ENCODE measurements at regions not wholly inside any gene's neighbourhood (a gene's known extent, or its start where the extent isn't known, plus 50 kb on each side); places are given as distances from the start of the nearest gene placed in this dataset.

DNA sequence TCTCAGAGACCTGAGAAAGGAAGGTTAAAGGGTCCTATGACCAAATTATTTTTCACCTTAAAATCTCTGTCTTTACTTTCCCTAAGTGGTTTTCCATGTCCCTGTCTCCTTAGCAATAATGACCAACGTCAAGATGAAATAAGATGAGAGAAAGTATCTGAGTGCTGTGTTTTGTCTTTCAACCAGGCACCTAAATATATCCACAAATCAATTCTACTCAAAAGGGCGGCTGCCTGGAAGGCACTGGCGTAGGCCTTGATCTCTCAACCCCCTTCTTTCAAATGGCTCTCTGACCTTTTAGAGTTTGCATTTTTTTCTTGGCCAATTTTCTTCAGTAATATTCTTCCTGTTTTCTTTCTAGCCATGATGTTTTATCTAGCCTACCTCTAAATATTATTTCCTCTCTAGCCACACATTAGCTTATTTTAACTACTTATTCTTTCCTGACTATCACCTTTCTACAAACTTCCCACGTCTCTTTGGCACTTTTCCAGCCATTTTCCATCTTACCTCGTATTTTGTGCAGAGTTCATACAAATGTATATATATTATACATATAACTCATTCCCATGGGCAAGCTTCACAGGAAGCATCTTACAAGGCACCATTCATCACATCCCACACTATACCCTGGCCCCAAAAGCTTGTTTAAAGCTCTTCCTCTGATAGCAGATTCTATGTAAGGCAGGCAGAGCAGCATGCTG lies 204.5 kb downstream of the SNX18 start:
- TF ChIP-seq EP300 (IDR thresholded peaks at IDR 0.05): no peak
- TF ChIP-seq, protein P1, sequence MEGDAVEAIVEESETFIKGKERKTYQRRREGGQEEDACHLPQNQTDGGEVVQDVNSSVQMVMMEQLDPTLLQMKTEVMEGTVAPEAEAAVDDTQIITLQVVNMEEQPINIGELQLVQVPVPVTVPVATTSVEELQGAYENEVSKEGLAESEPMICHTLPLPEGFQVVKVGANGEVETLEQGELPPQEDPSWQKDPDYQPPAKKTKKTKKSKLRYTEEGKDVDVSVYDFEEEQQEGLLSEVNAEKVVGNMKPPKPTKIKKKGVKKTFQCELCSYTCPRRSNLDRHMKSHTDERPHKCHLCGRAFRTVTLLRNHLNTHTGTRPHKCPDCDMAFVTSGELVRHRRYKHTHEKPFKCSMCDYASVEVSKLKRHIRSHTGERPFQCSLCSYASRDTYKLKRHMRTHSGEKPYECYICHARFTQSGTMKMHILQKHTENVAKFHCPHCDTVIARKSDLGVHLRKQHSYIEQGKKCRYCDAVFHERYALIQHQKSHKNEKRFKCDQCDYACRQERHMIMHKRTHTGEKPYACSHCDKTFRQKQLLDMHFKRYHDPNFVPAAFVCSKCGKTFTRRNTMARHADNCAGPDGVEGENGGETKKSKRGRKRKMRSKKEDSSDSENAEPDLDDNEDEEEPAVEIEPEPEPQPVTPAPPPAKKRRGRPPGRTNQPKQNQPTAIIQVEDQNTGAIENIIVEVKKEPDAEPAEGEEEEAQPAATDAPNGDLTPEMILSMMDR (IDR thresholded peaks at IDR 0.05): no peak
- no peak for TF ChIP-seq POLR2A (IDR thresholded peaks at IDR 0.05)
- no peak for TF ChIP-seq POLR2AphosphoS5 (IDR thresholded peaks at IDR 0.05)
- WGBS: 69% methylated on average over 5 of the region's 5 CpGs
- H3K36me3 ChIP-seq: no peaks in the 10 kb centered on the region
- H3K4me1 ChIP-seq: peaks cover 24% of the 10 kb centered on the region
- no peaks in the 10 kb centered on the region for H3K9me3 ChIP-seq
- DNase-seq (ENCODE audit: low spot score in 2 of 2): no peak
- H3K27ac ChIP-seq: no peak overlapping the region
- no peaks in the 10 kb centered on the region for H3K27me3 ChIP-seq
- H3K4me3 ChIP-seq: no peak overlapping the region

DNA sequence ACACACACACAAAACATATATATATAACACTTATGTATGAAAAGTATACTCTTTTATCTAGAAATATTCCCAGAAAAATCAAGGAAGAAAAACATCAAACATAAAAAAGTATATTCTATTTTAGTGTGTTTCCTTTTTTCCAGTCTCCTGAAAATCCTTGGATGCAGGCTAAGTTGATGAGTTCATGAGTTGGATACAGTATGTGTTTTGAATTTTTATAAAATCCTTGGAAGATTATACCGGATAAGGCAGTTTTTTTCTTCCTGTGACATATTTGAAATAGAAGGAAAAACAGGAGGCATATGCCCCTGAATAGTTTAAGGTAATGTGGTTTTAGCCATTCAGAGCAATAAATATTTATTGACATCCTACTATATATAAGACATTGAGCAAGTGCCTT lies 203.6 kb downstream of the SNX18 start:
- H3K27ac ChIP-seq: no peak overlapping the region
- WGBS: 65% methylated on average over 1 of the region's 1 CpG
- H3K4me3 ChIP-seq: no peak overlapping the region
- DNase-seq (ENCODE audit: low spot score in 2 of 2): no peak
- H3K4me1 ChIP-seq: peaks cover 24% of the 10 kb centered on the region
- no peak for TF ChIP-seq POLR2A (IDR thresholded peaks at IDR 0.05)
- no peak for TF ChIP-seq POLR2AphosphoS5 (IDR thresholded peaks at IDR 0.05)
- TF ChIP-seq, protein P1 (IDR thresholded peaks at IDR 0.05): no peak
- no peak for TF ChIP-seq EP300 (IDR thresholded peaks at IDR 0.05)
- H3K9me3 ChIP-seq: no peaks in the 10 kb centered on the region
- H3K36me3 ChIP-seq: no peaks in the 10 kb centered on the region
- no peaks in the 10 kb centered on the region for H3K27me3 ChIP-seq

DNA sequence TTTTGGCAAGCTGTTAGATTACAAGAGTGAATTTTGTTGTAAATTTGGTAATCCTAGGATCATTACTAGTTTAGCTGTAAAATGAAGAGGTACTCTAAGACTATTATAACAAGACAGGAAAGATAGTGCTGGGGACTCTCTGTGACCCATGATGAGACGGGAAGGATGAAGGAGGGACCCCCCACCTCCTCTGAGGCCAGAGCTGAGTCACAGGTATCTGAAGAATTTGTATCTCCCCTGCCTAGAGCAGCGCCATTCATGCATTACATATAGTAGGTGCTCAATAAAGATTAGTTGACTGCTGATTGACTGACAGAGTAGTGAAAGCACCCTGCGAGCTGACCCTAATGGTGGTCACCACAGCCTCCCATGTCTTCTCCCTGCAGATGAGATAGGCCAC lies 202.8 kb downstream of the SNX18 start:
- no peak overlapping the region for H3K4me3 ChIP-seq
- no peaks in the 10 kb centered on the region for H3K36me3 ChIP-seq
- DNase-seq (ENCODE audit: low spot score in 2 of 2): no peak
- H3K27ac ChIP-seq: peak overlapping the region; percentile 48
- WGBS: 75% methylated on average over 3 of the region's 3 CpGs
- no peaks in the 10 kb centered on the region for H3K9me3 ChIP-seq
- H3K4me1 ChIP-seq: peaks cover 24% of the 10 kb centered on the region
- no peaks in the 10 kb centered on the region for H3K27me3 ChIP-seq
- TF ChIP-seq POLR2A (IDR thresholded peaks at IDR 0.05) (no peak), POLR2AphosphoS5 (IDR thresholded peaks at IDR 0.05) (no peak), EP300 (IDR thresholded peaks at IDR 0.05) (no peak)
- TF ChIP-seq, protein P1 (IDR thresholded peaks at IDR 0.05): no peak

DNA sequence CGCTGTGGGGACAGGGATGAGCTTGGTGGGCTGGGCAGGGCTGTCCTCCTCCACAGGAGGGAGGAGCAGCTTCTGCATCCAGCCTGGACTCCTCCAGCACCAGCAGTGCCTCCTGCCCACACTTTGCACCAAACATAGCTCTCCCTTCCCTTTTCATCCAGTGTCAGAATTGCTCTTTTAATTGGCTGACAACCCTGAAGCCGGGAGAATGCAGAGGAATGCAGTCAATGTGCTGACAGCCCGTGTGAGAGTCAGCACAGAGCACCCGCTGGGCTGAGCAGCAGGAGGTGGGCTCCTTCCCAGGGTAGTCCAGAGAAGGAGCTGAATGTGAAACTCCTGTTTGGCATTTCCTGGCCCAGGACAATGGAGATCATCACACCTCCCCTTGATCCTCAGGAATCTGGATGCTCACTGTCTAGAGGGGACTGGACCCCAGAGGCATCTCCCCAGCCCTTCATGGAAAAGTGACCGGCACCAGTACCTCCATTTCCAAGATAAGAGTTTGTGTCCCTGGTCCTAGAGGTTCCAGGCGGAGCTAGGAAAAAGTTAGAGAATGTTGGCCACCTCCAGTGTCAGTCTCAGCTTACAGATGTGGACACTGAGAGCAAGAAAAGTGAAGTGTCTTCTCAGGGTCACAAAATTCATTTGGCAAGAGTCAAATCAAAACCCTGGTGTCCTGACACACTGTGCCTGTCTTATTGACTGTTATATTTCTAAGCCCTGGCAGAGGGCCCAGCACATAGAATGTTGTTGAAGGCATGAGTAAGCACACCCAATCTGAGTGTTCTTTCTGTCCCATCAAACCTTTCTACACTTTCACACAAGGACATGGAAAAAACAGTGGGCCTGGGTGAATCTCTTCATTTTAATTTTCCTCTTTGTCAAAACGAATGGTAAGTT lies 202.1 kb downstream of the SNX18 start:
- Histone ChIP-seq H3K9me3 (no peaks in the 10 kb centered on the region), H3K27ac (peak overlapping the region; percentile 48), H3K36me3 (no peaks in the 10 kb centered on the region), H3K4me1 (peaks cover 24% of the 10 kb centered on the region), H3K4me3 (no peak overlapping the region), H3K27me3 (no peaks in the 10 kb centered on the region)
- TF ChIP-seq, protein P1 (IDR thresholded peaks at IDR 0.05): no peak
- TF ChIP-seq POLR2AphosphoS5 (IDR thresholded peaks at IDR 0.05): no peak
- TF ChIP-seq POLR2A (IDR thresholded peaks at IDR 0.05): no peak
- TF ChIP-seq EP300 (IDR thresholded peaks at IDR 0.05): no peak
- DNase-seq (ENCODE audit: low spot score in 2 of 2): no peak
- 31% methylated on average over 7 of the region's 7 CpGs for WGBS

DNA sequence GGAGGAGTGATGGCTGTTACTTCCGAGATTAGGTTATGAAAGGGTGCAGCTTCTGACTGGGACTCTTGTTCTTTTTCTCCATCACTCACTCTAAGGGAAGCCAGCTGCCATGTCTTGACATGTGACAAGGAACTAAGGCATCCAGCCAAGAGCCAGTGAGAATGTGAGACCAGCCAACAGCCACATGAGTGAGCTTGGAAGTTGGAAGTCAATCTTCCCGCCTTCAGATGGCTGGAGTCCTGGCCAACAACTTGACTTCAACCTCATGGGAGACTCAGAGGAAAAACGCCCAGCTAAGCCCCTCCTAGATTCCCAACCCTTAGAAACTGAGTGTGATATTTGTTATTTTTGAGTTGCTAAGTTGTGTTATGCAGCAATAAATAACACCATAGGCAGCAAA lies 201.1 kb downstream of the SNX18 start:
- no peak for DNase-seq (ENCODE audit: low spot score in 2 of 2)
- TF ChIP-seq POLR2A (IDR thresholded peaks at IDR 0.05) (no peak), EP300 (IDR thresholded peaks at IDR 0.05) (no peak), POLR2AphosphoS5 (IDR thresholded peaks at IDR 0.05) (peak in 1 of 3 donors; percentile 5)
- TF ChIP-seq, protein P1 (IDR thresholded peaks at IDR 0.05): no peak
- WGBS: 22% methylated on average over 3 of the region's 3 CpGs

More for the DNA sequence above, 201.1 kb downstream of the SNX18 start:
- Histone ChIP-seq H3K27ac (no peak overlapping the region), H3K27me3 (no peaks in the 10 kb centered on the region), H3K36me3 (no peaks in the 10 kb centered on the region), H3K9me3 (no peaks in the 10 kb centered on the region), H3K4me3 (no peak overlapping the region), H3K4me1 (peaks cover 24% of the 10 kb centered on the region)

All from suprapubic skin (tissue), 4 donors.